ENCODE measurements at regions not wholly inside any gene's neighbourhood (a gene's known extent, or its start where the extent isn't known, plus 50 kb on each side); places are given as distances from the start of the nearest gene placed in this dataset.
"Not testable (repeated sequence)": the region's sequence is repeated elsewhere in the genome, so short reads cannot be mapped to it uniquely, and the experiment has no call there.

GRCh38 chr16:31581065-31581464 is 53.4 kb downstream of the AHSP start:
- not testable (repeated sequence) for H3K9me2 ChIP-seq (ENCODE audit: low read depth, low read length)

GRCh38 chr16:31601737-31602384 is 74.2 kb downstream of the AHSP start:
- H3K27ac ChIP-seq (ENCODE audit: low read depth, low read length, poor library complexity, severe bottlenecking): not testable (repeated sequence)

More at GRCh38 chr16:31581065-31581464, 53.4 kb downstream of the AHSP start:
- H3F3A ChIP-seq (ENCODE audit: insufficient read depth, low read length); H4K20me1 ChIP-seq (ENCODE audit: insufficient read depth, low read length); H3K4me3 ChIP-seq (ENCODE audit: low read depth, low read length, poor library complexity, severe bottlenecking); H3K4me2 ChIP-seq (ENCODE audit: low read length); H3K79me2 ChIP-seq (ENCODE audit: insufficient read depth, low read length); H3K9me3 ChIP-seq (ENCODE audit: low read length); H3K36me3 ChIP-seq (ENCODE audit: insufficient read depth, low read length); H3K4me1 ChIP-seq (ENCODE audit: insufficient read depth, low read length, severe bottlenecking); H3K27me3 ChIP-seq (ENCODE audit: insufficient read depth, low read length); H2AFZ ChIP-seq (ENCODE audit: low read length); H3K27ac ChIP-seq (ENCODE audit: low read depth, low read length, poor library complexity, severe bottlenecking); H3K9ac ChIP-seq (ENCODE audit: low read length): not testable (repeated sequence)

GRCh38 chr16:31618130-31618529 is 90.4 kb downstream of the AHSP start:
- Histone ChIP-seq H4K20me1 (ENCODE audit: insufficient read depth, low read length) (no peaks in the 10 kb centered on the region), H3K79me2 (ENCODE audit: insufficient read depth, low read length) (no peaks in the 10 kb centered on the region), H3F3A (ENCODE audit: insufficient read depth, low read length) (no peaks in the 10 kb centered on the region), H3K4me1 (ENCODE audit: insufficient read depth, low read length, severe bottlenecking) (no peaks in the 10 kb centered on the region), H2AFZ (ENCODE audit: low read length) (no peak overlapping the region), H3K4me3 (ENCODE audit: low read depth, low read length, poor library complexity, severe bottlenecking) (no peak overlapping the region), H3K27me3 (ENCODE audit: insufficient read depth, low read length) (no peaks in the 10 kb centered on the region), H3K4me2 (ENCODE audit: low read length) (no peak overlapping the region), H3K36me3 (ENCODE audit: insufficient read depth, low read length) (no peaks in the 10 kb centered on the region), H3K9me2 (ENCODE audit: low read depth, low read length) (no peaks in the 10 kb centered on the region), H3K27ac (ENCODE audit: low read depth, low read length, poor library complexity, severe bottlenecking) (no peak overlapping the region), H3K9ac (ENCODE audit: low read length) (no peak overlapping the region), H3K9me3 (ENCODE audit: low read length) (peaks cover 2% of the 10 kb centered on the region; the same call in 1 of the 2 replicates)
- TF ChIP-seq CTCF (IDR thresholded peaks at IDR 0.05; ENCODE audit: low read length): no peak
- no peak for TF ChIP-seq EZH2 (IDR thresholded peaks at IDR 0.05; ENCODE audit: borderline replicate concordance, low read length)

More at GRCh38 chr16:31601737-31602384, 74.2 kb downstream of the AHSP start:
- not testable (repeated sequence) for H3K36me3 ChIP-seq (ENCODE audit: insufficient read depth, low read length); H3K79me2 ChIP-seq (ENCODE audit: insufficient read depth, low read length); H3K4me2 ChIP-seq (ENCODE audit: low read length); H3K9me2 ChIP-seq (ENCODE audit: low read depth, low read length); H3K9ac ChIP-seq (ENCODE audit: low read length); H3K4me3 ChIP-seq (ENCODE audit: low read depth, low read length, poor library complexity, severe bottlenecking); H2AFZ ChIP-seq (ENCODE audit: low read length); H3F3A ChIP-seq (ENCODE audit: insufficient read depth, low read length); H4K20me1 ChIP-seq (ENCODE audit: insufficient read depth, low read length); H3K4me1 ChIP-seq (ENCODE audit: insufficient read depth, low read length, severe bottlenecking); H3K27me3 ChIP-seq (ENCODE audit: insufficient read depth, low read length)
- H3K9me3 ChIP-seq (ENCODE audit: low read length): peaks cover 19% of the 10 kb centered on the region

- Histone ChIP-seq H3K27me3 (ENCODE audit: insufficient read depth, low read length) (no peaks in the 10 kb centered on the region), H3K9me3 (ENCODE audit: low read length) (no peaks in the 10 kb centered on the region), H3K79me2 (ENCODE audit: insufficient read depth, low read length) (no peaks in the 10 kb centered on the region), H3K4me1 (ENCODE audit: insufficient read depth, low read length, severe bottlenecking) (no peaks in the 10 kb centered on the region), H3K36me3 (ENCODE audit: insufficient read depth, low read length) (no peaks in the 10 kb centered on the region), H3K4me2 (ENCODE audit: low read length) (no peak overlapping the region), H3F3A (ENCODE audit: insufficient read depth, low read length) (no peaks in the 10 kb centered on the region), H3K9ac (ENCODE audit: low read length) (no peak overlapping the region), H4K20me1 (ENCODE audit: insufficient read depth, low read length) (no peaks in the 10 kb centered on the region), H3K4me3 (ENCODE audit: low read depth, low read length, poor library complexity, severe bottlenecking) (no peak overlapping the region), H3K9me2 (ENCODE audit: low read depth, low read length) (no peaks in the 10 kb centered on the region), H2AFZ (ENCODE audit: low read length) (no peak overlapping the region), H3K27ac (ENCODE audit: low read depth, low read length, poor library complexity, severe bottlenecking) (no peak overlapping the region)
- TF ChIP-seq EZH2 (IDR thresholded peaks at IDR 0.05; ENCODE audit: borderline replicate concordance, low read length): no peak
Measured at GRCh38 chr16:31636433-31636832, 108.7 kb downstream of the AHSP start.
